GM19395 (cell line): ENCODE measurements at regions not wholly inside any gene's neighbourhood (a gene's known extent, or its start where the extent isn't known, plus 50 kb on each side); places are given as distances from the start of the nearest gene placed in this dataset.

ENCODE experiments used
- ATAC-seq: cut with Tn5 transposase; IDR thresholded peaks from one replicate; pipeline ENCODE4 v1.9.1; 2021; ENCODE audit warnings: mild to moderate bottlenecking, moderate library complexity; ENCODE audit not compliant: unreplicated experiment

DNA sequence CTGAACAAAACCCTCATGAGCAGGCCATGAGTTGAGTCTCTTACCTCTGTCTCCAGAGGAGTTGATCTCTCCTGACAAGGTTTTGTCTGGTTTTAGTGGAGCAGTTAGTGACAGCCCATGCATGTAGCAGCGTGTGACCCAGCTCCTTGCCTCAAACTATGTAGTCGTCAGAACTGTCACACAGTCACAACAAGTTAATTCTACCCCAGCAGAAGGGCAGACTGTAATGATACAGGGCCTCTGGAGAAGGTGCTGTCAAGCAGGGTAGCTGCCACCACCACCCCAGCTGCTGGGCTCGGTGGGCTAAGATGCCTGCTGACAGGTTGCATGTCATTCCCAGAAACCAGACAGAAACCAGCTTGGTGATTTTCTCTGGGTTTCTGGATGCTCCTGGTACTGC, 194.5 kb downstream of the PSAT1 start:
- no peak for ATAC-seq

DNA sequence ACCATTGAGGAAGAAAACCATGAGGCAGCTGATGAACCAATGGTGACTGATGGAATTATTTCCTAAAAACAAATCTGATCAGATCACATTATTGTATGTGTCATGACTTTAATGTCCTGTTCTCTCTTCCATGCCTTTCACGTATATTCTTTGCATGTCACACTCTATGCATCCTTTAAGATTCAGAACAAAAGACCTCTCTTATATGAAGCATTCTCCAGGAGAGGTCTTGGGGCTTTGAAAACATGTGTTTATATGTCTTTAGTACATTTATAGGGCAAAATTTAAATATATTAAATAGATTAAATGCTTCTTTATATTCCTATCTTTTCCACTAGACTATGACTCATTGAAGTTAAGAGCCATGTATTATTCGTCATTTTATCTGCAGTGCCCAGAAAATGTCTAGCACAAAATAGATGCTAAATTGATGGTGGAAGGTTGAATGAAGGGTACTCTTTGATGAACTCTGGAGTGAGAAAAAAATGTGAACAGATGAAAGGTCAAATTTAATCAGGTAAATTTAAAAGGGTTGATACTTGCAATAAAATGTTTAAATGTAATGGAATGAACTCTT, 196.3 kb downstream of the PSAT1 start:
- no peak for ATAC-seq

DNA sequence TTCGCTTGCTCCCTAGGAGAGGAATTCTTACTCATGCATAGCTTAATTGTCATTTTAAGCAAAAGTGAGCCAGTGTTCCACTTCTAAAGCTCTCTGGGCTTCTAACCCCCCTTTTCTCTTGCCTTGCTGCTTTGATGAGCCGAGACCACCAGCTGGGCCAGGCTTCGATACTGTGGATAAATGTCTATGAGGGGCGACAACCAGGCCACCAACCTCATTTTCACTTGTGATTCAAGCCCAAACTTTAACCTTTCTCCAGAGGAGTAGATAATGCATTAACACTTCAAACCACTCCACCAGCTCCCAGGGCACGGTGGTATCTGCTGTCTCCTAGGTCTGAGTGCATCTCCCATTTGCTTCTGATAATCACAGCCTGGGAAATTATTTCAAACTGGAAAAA, 205.6 kb downstream of the PSAT1 start:
- no peak for ATAC-seq

DNA sequence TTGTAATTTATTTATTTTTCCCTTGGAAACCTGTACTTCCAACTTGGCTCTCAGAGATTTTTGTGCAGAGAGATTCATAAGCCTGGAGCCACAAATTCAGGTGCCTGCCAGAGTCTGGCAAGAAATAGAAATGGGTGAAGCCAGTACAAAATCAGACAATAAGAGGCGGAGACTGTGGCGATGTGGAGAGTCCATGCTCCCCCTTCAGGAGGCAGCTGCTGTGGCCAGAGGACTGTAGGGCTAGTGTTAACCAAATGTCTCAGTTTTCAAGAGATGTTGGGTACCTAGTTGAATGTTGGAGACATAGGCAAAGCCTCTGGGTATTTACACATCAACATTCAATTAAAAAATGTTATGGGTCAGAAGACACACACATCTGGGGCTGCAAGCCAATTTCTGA, 208.6 kb downstream of the PSAT1 start:
- ATAC-seq, result no peak

DNA sequence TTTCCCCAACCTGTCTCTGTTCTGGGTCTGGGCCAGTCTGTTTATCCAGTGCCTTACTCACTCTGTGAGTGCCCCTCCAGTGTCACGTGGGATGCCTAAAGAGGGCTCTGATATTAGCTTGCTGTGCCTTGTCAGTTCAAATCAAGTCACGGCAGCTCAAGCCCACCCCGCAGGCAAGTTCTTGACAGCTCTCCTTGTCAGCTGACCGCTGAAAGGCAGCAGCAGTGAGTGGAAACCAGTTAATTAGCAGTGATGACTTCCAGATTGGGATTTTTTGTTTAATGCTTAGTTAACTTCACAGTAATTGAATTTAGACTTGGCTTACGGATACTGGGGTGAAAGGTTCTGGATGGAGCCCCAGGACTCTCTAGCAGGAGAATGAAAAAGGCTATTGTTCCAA, 210.1 kb downstream of the PSAT1 start:
- ATAC-seq, result no peak

DNA sequence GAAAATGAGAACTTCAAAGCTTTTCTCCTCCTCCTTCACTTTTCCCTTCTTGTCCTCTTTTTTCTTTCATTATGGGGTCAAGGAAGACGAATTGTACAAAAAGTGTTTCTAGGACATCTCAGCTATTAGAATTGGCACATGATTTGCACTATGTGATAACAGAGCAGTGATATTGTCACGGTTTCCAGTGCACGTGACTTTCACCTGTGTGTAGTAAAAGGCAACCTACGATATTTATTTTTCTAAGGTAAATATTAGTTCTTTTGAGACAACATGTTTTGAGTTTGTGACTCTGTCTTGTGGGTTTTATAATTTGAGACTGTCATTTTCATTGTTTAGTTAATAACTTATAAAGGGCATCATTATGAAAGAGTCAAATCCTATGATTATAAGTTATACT, 213.1 kb downstream of the PSAT1 start:
- no peak for ATAC-seq

DNA sequence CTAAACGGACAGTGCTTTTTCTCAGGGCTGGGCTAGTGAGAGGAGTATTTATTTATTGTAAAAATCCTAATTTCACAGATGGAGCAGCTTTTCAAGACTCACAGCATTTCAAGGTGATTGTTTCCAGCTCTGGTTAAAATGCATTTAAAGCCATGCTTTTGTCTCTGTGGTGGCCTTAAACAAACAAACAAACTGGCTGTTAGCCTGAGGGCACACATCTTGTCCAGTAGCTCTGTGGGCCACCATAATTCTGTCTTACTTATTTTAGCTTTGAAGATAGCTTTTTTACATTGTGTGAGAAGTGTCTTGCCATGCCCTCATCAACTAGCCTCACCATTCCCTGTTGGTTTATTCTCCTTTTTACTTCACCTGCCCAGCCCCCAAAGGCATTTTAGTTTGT, 218.2 kb downstream of the PSAT1 start:
- ATAC-seq, result no peak

DNA sequence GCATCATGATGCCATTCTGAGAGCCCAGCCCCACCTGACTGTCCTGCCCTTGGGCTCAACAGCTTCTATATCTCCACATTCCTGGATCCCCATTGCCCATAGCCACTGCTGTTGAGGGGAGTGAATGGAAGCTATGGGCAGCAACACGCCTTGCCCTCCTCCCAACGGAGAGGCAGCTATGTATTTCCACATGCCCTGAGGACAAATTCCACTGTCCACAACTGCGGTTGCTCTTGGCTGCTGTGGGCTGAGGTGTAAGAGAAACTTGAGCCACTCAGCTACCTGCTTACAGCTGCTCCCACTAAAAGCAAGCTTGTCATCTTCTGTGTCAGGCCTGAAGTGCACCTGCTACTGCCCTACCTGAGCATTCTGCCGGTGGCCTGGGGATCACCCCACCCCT, 222.9 kb downstream of the PSAT1 start:
- no peak for ATAC-seq

DNA sequence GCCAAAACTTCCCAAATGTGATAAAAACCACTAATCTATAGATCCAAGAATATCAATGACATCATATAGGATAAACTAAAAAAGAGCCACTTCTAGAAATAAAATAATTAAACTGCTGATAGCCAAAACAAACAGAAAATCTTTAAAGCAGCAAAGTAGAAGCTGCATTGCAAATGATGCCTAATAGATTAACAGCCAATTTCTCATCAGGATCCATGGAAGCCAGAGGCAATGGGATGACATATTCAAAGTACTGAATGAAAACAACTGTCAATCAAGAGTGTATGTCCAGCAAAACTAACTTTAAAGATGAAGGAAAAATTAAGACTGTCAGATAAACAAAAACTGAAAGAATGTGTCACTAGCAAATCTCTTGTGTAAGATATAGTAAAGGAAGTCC, 224.8 kb downstream of the PSAT1 start:
- ATAC-seq, result no peak

DNA sequence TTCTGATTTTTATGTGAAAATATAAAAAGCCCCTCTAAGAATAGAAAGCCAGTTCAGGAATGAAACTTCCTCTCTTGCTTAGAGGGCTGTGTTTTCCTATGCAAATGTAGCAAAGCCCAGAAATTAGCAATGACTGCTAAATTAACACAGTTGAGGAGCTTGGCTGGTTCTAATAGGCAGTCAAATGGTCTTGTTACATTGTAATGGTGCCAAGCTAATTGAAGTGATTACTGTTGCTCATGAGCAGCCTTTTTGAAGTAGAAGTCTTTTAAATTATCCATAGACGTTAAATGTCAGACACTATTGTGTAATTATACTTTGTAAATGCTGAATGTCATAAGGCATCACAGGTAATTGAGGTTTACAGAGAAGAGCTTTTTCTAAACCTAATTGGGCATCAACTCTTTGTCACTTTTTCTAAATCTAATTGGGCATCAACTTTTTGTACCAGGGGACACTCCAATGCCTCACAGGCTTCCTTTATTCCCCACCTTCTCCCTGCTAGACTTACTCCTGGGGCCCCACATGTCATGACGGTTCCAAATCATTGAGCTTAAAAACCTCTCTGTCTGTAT, 229.1 kb downstream of the PSAT1 start:
- no peak for ATAC-seq

DNA sequence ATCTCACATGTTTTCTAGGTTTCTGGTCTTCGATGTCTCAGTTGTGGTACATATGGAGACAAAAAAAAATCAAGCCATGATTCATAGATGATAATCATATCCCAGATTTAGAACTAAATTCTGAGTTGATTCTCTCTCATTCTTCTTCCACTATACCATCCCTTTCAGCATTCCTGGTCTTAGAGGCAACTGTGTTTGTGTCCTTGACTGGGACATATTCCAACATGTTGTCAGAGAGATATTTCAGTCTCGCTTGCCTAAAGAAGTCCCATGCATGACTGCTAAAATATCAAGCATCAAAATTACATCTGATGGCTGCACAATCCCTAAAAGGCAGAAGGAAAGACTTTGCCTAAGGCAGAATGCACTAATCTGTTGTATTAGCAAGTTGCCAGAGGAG, 236.6 kb downstream of the PSAT1 start:
- ATAC-seq, result no peak

DNA sequence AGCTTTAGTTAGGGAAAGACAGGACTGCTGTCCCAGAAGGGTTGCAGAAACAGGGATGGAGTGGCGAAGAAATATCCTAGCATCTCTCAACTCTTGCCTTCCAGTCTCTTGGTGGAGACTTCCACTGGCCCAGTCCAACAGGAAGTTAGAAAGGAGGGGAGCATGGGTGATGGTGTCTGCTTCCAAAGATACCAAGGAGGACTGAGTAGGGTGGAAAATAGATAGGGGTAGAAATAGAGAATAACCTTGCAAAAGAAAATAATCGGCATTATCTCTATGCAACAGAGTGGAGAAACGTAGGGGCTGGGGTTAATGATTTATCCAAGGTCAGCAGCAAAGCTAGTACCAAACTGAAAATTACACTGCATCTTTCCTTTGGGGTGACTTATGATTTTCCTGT, 242.3 kb downstream of the PSAT1 start:
- no peak for ATAC-seq

DNA sequence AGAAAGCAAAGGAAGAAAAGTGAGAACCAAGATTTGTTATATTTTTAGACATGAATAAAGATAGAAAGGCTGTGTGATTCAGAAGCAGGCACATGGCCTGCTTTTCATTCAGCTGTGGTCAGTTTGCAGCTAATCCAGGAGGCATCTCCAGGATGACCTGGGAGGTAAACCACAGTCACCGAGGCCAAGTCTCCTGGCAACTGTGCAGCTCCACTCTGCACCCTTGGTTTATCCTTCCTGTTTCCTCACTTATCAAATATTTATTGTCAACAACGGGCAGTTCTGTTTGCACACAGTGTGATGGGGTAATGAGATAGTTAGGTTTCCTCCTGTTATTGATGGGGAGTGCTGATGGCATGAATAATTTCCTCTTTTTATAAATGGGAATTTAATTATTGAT, 243.0 kb downstream of the PSAT1 start:
- ATAC-seq, result no peak

DNA sequence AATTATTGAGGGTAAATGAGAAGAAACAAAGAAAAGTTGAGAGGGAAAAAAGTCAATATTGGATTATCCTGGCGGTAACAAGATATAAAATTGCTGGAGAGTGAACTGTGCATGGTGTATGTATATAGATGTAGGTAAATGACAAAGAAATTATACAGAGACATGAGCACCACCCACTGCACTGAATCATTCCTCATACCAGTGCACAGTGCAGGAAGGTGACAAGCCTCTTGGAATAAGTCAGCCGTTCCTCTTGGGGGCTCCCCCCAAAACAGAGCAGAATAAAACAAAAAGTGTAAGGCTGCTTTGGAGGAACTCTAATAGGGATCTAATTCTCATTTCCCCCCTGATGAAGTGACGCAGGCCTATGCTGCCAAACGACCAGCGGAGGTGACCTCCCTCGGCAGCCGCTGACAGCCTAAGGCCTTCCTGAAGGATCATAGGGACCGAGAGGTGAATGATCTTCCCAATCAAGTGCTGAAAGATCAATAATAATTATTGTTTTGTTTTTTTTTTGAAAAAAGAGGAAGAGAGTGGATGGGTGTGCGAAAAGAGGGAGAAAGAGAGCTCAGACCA, 245.0 kb downstream of the PSAT1 start:
- ATAC-seq, result no peak

DNA sequence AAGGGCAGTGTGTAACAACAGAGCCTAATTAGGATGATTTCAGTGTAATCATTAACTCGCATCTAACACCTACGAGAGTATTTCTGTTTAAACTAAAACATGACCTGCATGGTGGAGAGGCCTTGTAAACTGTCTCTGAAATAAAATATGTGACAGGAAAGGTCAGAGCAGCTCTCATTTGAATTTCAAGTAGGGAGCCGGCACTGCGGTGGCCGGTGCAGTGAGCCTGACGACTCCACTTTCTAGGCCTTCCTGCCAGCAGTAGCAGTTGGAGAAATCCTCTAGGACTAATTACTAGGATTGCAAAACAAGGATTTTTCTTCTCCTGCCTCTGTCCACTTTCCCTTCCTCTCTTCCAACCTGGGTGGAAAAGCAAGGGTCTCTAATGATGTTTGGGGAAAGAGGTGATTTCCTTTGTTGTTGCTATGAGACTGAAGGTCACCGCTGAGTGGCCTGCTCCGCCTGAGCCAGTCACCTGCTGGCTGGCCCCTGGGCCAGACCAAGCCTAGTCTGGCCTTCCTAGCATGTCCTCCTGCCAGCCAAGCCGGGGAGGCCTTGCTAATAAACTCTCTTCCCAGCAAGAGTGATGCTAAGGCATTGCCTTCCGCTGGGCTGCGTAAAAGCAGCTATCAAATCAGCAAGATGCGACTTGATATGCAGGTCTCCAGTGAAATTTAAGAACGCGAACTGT, 245.7 kb downstream of the PSAT1 start:
- ATAC-seq, result no peak

DNA sequence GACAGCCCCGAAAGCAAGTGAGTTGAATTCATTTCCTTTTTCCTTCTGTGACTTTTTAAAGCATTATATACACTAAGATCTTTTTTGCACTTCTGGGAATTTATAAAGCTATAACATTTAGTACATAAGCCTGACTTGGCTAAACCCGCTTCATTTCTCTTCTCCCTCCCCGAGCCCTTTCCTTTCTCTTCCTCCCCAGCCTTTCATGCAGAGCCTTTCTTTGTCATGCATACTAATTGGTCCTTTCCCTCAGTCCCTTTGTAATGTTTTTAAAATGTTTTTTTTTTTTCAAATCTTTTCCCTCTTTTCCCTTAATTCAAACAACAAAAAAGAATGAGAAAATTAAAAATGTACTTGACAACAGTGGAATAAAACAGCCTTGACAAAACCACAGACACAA, 246.4 kb downstream of the PSAT1 start:
- no peak for ATAC-seq

DNA sequence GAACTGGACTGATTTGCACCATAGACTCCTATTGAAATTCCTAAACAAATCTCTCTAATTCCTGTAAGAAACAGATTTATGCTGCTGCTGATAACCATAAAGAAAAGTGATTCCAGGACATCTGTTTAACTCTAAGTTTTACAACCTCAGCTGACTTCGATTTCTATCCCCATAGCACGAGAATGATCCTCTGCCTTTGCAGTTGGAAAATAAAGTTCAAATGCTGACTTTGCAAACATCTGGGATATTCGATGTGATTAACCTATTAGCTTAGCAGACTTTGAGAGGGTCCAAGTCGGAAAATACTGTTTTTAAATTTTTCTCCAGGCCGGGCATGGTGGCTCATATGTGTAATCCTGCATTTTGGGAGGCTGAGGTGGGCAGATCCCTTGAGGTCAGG, 247.3 kb downstream of the PSAT1 start:
- ATAC-seq, result no peak

DNA sequence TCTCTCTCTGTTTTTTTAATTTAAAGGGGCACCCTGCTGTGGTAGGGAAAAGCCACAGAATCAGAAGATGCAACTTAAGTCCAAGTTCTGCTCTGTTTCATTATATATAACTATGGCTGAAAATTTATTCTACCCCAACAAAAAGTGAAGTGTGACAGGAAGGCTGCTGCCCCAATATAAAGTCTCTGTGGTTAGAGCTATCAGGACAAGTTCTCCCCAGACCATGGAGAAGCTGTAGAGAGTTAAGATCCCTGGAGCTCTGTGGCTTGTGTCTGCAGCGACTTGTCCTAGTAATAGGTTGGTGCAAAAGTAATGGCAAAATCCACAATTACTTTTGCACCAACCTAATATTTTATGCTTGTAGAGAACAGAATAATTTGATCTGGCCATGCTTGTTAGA, 250.9 kb downstream of the PSAT1 start:
- no peak for ATAC-seq

DNA sequence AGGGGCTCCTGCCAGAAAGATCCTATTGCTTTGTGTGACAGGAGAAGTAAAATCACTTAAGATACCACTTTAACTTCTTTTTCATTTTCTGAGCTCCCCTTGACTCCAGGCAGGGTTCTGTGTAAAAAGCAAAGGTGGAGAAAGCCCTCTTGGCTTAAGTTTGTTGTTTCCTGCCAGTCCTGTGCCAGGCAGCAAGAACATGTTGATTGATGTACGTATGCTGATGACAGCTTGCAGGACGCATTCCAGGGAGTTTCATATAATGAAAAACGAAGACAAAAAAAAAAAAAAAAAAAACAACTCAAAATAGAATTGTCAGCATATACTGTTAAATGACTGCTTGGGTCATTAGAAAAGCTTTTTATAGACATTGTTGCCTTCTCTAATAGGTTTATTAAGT, 251.7 kb downstream of the PSAT1 start:
- no peak for ATAC-seq

DNA sequence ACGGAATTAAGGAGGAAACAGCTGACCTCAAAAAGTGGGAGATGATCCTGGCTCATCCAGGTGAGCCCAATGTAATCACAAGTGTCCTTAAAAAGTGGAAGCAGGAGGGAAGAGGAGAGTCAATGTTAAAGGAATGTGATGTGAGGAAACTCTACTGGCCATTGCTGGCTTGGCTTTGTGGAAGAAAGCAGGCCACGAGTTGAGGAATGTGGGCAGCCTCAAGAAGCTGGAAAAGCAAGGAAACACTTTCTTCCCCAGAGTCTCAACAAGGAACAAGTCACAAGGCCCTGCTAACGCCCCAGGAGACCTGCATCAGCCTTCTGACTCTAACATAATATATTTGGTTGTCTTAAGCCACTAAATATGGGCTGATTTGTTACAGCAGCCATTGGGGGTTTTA, 252.8 kb downstream of the PSAT1 start:
- ATAC-seq, result no peak

DNA sequence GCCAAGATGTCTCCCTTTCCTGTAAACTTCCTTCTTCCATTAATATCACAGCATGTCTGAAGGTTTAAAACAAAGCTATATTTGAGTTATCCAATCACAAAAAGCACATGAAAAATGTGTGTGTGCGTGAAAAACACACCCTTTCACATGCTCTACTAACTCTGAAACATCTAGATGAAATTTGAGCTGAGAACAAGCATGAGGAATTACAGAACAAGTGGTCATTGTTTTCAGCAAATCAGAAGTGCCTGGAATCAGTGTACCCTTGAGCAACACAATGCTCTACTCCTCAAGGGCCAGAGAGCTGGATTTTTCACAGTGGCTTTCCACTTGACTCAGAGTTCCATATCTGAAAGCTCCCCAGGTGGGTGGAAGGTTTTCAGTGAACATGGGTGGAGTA, 255.9 kb downstream of the PSAT1 start:
- ATAC-seq, result no peak

DNA sequence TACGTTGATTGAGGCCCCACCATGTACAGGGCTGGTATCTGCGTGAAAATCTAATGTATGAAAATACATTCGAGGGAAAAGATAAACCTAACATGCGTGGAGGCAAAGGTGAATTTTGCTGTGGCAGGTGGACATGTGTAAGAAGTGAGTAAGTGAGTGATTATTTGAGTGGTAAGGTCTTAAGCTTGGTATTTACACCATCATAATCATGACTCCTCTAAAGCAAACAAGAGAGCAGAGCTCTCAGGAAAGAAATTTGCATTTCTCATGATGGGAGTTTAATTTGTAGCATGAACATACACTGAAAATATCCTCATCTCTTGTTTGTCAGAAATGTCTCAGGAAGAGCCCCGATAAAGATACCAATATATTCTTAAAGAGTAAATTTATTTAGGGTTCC, 260.6 kb downstream of the PSAT1 start:
- no peak for ATAC-seq
